NCI-H2029 treated with DMSO at 0.1 percent for 48 hours (cell line): ENCODE measurements at regions not wholly inside any gene's neighbourhood (a gene's known extent, or its start where the extent isn't known, plus 50 kb on each side); places are given as distances from the start of the nearest gene placed in this dataset.

ENCODE experiments used
- DNase-seq: peaks from one replicate; lab custom pipeline; 2025; lab: John Stamatoyannopoulos, UW

DNA sequence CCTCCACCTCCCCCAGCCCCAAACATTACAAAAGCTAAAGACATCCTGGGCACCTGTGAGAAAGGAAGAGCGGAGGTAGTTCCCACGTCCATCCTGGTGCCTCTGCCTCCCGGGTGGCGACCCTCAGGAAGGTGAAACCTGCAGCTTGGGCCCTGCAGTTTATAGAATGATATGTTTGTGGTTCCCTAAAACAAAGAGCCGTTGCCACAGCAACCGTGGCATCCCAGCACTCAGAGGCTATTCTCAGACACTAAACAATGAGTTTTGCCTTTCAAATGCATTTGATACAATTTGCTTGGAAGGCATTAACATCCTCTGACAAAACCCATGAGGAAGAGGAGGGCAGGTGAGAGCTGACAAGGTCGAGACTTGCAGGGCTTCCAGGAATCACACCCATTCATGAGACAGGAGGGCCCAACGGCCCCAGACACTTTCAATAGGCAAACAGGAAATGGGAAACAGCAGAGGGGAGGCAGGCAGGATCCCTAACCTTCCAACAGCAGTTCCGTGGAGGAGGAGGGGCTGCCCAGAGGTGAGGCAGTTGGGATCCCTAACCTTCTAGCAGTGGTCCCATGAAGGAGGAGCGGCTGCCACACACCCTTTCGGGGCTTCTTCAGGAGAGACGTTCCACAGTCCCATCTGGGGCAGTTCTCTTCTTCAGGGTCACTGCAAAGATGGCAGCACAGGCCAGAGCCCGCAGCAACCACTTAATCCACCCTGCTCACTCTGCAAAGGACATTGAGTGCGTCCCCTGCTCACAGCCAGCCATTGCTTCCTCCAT is 379.2 kb downstream of the SHANK2 start:
- DNase-seq: peak; percentile 34

DNA sequence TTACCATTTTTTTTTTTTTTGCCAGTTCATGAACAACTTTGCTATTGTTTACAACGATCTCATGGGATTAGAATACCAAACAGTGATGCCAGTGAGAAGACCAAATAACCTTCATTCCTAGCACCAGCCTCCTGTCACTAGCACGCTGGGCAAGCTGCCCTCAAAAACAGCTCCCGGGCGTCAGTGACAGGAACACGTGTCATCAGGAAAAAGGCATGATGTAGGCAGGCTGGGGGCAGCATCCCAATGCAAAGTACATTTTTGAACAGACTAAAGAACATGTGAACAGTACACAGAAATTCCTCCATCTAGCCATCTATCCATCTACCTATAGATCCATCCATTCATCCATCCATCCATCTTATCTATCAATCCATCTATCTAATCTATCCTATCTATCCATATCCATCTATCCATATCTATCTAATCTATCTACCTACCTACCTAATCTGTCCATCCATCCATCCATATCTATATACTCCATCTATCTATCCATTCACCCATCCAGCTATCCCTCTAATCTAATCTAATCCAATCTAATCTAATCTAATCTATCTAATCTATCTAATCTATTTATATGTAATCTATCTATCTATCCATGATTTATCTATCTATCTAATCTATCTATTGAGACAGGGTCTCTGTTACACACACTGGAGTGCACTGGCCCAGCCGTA is 378.5 kb downstream of the SHANK2 start:
- DNase-seq: no peak

DNA sequence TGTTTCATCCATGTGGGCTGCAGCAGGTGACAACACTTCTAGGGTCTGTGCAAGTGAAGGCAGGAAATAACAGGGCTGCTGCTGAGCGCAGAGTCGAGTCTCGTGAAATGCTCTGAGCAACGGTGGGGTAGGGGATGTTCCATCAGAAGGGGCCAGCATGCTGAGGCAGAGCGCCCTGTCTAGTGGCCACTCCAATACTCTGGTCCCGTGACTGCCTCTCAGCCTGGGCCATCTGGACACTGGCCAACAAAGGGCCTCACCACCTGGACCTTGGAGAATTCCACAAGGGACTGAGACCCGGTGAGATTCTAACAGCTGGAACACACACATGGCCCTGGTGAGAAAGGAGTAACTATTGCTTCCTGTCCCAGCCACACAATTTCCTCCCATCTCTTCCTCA is 375.7 kb downstream of the SHANK2 start:
- peak; percentile 50 for DNase-seq

DNA sequence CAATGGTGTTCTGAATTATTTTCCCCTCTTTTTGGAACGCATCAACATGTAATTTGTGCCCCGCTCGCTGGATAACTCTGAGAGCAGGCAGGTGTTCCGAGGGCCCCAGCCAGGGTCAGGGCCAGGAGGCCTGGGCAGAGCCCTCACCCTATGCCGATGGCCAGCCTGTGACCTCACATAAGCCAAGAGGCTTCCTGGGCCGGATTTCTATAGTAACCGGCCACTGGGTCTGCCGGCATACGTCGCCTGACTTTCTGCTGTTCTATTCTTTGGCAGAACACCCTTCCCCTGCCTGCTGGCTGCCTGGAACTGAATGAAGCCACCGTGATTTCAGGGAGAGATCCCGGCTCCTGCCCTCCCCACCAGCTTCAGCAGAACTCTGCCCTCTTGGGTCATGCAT is 375.2 kb downstream of the SHANK2 start:
- no peak for DNase-seq

DNA sequence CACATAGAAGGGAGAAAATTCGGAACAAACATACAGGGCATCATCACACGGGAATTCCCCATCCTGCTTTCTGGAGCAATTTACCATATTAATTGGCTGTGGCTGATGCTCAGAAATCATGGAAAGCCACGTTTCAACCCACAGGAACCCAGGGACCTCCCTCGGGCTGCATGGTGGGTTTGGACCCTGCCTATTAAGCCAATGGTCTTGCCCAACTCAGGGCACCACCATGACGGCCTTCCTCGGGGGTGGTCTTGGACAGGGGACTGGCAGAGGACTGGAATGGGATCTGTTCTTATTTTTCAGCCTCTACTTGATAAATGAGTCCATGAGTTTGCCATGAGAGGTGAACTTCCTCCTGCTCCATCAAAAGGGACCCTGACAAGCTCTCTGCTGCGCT is 374.0 kb downstream of the SHANK2 start:
- no peak for DNase-seq

DNA sequence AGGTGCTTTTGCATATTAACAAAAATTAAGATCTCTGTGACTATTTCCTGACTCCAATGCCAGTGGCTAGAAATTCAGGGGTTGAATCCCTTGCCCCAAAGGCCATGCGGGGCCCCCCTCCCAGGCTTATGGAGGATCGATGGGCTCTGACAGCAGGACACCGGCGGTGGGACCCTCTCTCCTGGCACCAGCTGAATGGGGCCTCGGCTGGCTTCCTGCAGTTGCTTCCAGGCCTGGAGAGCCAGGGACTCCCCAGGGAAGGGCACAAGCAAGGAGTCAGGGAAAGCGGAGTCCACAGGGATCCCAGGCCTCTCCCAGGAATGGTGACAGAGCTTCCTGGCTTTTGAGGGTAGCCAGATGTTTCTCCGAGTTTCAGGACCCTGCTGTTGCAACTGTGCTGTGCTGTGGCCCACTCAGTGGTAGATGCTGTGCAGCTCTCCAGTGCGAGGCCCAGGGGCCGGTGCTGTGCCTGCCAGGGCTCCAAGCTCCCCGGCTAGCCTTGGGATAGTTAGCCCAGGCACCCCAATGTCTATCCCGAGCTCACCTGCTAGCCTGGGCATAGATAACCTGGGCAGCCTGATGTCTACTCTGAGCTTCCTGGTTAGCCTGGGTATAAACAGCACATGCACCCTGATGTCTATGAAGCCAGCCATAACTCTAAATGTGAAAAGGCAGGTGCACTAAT is 372.6 kb downstream of the SHANK2 start:
- no peak for DNase-seq

DNA sequence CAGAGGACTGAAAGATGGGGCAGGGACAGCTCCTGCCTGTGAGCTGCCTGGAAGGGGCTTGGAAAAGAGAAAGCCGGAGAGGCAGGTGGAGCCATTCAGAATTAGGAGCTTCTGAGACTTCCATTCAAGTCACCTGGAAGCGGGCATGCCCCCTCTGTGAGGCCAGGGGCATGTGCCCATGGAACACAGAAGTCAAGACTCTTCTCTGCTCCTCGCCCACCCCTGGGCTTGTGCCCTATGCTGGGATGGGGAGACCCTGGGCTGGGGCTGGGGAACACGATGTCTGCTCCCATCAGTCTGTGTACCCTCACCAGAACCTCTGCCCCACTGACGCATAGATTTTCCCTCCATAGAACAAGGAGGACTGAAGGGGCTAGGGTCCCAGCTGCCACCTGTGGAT is 372.0 kb downstream of the SHANK2 start:
- DNase-seq: no peak

DNA sequence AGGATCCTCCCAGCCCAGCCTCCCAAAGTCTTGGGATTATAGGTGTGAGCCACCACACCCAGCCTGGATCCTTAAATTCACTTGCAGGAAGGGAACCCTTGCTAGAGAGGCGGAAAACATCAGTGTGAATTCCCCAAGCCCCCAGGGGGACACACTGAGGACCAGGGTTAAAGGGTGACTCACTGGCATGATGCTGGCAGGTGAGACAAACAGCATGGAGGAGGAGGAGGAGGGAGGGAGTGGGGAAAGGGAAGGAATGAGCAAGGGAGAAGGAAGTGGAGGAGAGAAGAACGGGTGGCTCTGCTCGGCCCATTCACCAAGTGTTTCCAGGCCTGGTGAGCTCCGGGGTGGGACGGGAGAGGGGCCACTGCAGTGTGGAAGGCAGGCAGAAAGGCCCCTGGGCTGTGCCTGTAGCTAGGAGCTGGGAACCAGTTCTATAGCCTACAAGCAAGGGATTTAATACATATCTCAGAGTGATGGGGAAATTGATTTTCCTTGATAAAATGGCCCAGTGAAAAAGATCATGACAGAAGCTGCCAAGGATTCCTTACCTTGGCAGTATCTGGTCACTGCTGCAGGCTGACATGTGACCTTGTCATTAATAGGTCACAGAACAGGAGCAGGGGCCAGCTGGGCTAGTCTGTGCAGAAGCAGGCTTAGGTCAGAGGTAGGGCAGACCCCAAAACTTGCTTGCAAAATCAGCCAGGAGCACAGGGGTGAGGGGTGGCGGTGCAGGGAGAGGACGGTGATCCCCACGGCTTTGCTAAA is 370.2 kb downstream of the SHANK2 start:
- DNase-seq: no peak

DNA sequence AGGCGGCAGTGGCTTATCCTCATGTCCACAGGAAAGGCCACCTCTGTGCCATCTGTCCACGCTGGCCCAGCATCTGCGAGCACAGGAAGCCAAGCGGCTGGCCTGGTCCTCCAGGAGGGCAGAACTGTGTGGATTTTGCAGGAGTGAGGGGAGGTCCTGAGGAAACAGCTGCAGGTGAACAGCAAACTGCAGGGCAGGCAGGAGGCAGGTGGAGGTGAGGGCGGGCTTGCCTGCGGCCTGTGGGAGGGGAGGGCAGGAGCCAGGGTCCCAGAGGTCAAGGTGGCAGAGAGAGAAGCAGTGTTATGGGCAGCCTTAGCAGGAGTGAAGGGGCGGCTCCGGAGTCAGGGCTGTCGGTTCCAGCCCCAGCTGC is 369.7 kb downstream of the SHANK2 start:
- no peak for DNase-seq

DNA sequence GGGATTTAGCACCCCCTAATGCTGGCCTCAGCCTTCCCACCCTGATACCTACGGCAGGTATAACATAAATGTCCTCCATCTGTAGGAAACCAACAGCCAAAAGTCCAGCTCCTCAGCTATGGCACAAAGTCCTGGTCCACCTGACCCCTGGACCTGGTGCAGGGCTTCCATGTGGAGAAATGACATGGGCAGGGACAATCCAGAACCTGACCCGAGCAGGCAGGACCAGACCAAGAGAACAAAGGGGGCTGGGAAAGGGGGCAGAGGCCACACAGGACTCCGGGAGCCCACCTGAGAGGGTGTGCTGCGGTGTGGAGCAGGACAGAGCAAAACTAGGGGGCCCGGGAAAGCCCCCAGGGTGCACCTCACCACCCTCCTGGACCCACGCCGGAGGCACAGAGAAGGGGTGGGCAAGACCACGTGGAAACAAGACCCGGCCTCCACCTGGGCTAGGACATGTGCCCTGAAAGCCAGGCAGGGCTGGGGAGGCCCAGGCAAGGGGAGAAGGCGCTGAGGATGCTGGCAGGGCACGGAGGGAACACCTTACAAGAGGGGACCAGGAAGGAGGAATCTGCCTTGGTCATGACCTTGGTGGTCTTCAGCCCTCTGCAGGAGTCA is 368.9 kb downstream of the SHANK2 start:
- DNase-seq: no peak

DNA sequence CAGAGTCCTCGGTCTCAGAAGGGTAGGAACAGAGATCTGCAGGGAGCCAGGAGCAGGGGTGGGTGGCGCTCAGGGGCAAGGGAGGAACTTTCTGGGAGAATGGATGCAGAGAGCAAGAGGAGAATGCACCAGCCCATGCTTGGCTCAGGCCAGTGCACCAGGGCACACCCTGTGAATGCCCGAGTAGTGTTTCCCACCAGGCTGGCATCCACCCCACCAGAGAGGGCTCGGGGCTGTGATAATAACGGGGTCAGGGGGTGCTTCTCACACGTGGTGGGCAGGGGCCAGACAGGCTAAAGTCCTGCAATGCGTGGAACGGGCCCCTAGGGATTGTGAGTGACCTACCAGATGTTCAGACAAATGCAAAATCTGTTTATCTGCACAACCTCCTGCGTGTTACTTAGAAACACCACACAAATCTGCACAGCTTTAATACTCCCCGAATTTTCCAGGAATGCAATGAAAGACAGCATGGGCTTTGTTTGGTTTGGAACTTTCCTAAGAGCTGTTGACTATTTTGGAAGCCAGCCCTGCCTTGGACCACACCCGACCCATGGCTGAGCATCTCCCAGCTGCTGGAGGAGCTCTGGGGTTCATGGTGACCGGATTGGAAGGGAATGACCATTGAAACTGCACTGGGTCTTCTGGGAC is 368.3 kb downstream of the SHANK2 start:
- DNase-seq: no peak

DNA sequence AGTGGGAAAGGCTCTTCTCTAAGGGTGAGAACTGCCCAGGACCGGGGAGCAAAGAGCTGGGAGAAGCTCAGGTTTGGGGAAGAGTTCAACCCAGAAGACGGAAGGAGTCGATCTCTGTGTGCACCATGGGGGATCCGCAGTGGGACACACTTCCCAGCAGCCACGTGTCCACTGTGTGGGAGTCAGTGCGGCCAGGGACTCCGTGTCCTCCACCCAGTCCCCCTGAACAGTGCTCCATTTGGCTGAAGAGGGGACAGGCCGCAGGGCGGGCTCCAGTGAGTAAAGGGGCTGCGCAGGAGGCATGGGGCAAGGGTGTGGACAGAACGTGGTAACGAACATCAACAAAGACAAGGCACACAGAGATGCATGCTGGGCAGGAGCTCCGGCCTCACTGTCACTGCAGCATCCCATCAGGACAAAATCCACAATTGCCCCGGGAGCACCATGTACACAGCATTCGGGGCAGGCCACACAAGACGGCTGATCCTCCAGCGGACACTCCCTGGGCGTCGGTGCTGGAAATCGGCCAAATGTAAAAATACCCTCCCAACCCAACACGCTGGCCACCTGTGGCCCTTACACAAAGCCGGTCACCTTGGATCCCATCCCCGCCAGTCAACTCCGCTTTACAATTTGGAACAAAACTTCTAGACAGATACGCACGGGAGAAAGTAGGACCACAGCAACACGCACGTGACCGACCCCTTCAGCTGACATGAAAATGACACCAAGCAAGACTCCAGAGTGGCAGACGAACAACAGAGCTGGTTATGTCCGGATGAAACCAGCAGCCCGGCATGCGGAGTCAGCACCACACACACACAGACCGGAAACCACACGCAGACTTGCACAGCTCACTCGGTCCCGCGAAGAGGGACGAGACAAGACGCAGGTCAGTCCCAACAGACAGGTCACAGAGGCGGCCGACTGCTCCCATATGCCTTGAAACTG is 366.8 kb downstream of the SHANK2 start:
- DNase-seq: peak; percentile 47

DNA sequence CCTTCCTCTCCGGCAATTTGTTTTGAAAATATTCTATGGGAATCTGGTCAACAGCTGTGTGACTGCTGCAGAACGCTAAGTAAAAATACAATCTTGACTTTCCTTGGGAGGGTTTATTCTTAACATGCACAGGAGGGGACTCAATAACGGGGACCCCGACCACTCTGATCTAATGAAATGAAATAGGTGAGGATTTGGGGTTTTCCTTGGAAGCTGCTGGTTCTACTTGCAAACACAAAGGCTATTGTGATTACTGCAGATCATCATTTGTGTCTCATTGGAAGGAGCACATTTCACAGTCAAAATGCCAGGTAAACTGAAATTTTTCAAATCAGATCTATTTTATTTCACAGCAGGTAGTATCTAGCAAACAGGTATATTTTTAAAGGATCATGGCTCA is 366.1 kb downstream of the SHANK2 start:
- no peak for DNase-seq

DNA sequence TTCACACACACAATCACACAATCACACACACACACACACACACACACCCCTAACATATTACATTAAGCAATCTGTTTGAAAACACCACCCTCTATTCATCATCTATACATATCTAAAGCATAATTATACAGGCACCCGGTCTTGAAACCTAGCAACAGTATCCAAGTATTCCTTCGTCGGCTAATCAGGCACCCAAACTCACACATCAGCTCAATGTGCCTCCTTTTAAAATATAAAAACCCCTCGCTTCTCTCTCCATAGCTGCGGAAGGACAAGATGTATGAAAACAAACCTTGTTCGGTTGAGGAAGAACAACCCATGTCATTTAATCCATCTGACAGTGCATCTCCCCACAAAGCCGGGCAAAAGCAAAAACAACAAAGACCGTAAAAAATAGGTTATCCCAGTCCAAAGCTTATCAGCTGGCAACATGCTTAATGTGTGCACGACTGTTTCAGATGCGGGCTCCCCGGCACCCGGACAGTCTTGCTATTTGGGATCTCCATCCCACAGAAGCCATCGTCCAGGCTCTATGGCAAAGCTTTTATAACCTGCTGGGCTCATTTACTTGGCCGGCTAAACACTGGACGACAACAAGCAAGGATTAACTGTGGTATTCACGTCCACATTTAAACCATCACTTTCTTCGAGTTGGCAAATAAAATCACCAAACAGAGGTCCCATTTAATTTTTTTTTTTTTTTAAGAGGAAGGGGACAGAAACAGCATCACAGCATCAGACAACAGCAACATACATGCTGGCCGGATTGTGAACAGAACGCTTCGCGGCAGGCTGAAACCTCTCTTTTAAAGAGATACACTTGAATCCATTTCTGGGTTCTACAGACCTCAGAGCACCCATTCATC is 365.5 kb downstream of the SHANK2 start:
- no peak for DNase-seq

DNA sequence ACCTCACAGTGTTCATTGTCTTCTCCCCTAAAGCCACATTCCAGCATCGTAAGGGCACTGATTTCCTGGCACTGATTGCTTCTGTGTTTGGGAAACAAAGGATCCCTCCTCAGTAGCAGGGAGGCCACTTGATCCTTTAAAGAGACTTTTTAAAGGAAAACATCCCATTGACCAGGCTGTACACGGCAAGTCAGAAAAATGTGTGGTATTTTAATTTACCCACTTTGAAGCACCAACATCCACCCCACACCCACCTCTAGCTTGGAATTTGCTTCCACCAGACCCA is 364.9 kb downstream of the SHANK2 start:
- no peak for DNase-seq

DNA sequence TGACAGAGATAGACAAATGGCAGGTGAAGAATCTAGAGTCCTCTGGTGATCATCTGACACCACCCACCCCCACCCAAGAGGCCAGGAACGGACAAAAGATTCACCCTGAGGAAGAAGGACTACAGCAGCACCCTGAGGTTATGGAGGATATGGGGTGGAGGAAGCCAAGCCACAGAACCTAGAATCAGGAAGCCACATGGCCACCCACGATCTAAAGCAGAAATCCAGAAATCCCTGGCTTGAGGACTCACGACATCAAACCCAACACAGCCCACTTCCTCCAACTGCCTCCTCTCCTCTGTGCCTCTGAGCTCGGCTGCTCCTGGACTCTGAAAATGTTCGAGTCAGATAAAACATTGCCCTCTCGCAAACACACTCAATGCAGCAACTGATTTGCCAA is 364.3 kb downstream of the SHANK2 start:
- no peak for DNase-seq

DNA sequence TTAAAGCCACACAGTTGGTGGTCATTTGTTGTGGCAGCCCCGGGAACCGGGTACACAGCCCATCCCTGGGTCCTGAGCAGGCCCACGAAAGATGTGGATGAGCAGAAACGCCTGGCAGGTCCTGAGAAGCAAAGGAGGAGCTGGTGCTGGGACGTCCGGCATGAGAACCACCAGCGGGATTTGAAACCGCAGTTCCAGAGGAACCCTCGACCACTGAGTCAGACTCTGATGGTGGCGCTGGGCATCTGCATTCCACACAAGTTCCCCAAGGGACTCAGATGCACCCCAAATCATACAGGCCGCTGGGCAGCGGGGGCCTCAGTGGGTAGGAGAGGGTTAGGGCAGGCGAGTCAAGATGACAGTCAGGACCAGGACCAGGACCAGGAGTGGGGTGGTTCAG is 363.0 kb downstream of the SHANK2 start:
- no peak for DNase-seq

DNA sequence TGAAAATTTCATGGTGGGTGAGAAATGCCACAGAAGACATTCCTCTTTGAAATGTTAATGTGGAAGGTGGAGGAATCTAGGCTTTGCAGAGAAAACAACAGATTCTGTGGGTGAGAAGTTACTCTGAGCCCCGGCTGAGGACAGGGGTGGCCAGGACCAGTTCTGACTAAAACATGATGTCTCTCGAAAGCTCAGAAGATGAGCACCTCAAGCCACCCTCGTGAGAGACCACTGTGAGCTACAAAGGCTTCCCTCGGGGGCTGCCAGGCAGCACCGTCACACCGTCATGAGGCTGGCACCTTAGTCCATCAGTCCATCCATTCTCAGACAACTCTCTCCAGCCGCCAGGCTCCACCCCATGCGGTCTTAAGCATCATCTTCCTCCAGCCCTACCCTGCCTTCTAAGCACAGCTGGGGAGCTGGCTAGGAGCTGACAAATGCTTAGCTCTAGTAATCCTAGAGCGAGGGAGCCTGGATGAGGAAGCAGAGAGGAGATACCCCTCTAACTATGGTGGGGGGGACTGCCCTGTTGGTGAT is 360.5 kb downstream of the SHANK2 start:
- no peak for DNase-seq

DNA sequence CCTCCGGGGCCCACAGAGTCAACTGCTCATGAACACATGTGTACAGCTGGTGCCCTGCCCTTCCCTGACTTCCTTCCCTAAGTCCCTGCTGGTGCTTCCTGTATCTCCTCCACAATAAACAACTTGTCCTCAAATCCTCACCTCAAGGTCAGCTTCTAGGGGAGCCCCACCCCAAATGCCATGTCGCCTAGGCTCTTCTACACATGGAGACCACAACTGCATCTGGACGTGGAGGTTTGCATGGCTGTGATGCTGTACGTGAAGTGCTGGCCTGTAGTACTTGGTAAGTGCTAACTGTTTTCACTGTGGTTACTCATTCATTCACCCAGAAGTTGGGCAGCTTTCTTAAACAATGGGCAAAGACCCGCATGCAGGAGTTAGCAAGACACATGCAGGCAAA is 359.5 kb downstream of the SHANK2 start:
- DNase-seq: no peak
